IMR-90 (cell line): ENCODE measurements at regions not wholly inside any gene's neighbourhood (a gene's known extent, or its start where the extent isn't known, plus 50 kb on each side); places are given as distances from the start of the nearest gene placed in this dataset.

Source experiments
- ATAC-seq: fragments of 200-7000 bp; cut with Tn5 transposase; 2 replicates; pipeline ENCODE4 v1.9.1; 2020; ENCODE audit warnings: low read depth, mild to moderate bottlenecking, moderate library complexity
- BruUV-seq: library from RNA; stranded (reverse); fragments of 400-500 nt; replicated peaks from 2 replicates; lab custom pipeline; 2021; lab: Mats Ljungman, UMichigan
- CTCF ChIA-PET: fragments of 300-600 bp; formaldehyde crosslinking; extraction: SDS; loops from one replicate; lab custom pipeline; 2021; ENCODE audit warnings: antibody characterized with exemption; lab: Yijun Ruan, JAX
- POLR2A ChIA-PET: fragments of 300-600 bp; sonication (Branson Sonifier 250); formaldehyde crosslinking; loops from one replicate; lab custom pipeline; 2022; ENCODE audit warnings: antibody characterized with exemption; ENCODE audit not compliant: unreplicated experiment; lab: Charles Lee
- DNase-seq: peaks from one replicate; pipeline ENCODE4 v3.0.0; 2013
- H2AFZ ChIP-seq: replicated peaks from 2 replicates; pipeline ENCODE3; 2013; ENCODE audit warnings: low read length, mild to moderate bottlenecking; ENCODE audit not compliant: poor library complexity
- H2AK5ac ChIP-seq: 2 replicates; pipeline ENCODE4 v1.6.1; 2013; ENCODE audit warnings: low read depth, low read length, inconsistent platforms
- H2AK9ac ChIP-seq: replicated peaks from 2 replicates; pipeline ENCODE3; 2013; ENCODE audit warnings: mild to moderate bottlenecking, low read depth, low read length, moderate library complexity; ENCODE audit not compliant: poor library complexity
- H2BK120ac ChIP-seq: 2 replicates; pipeline ENCODE4 v1.6.1; 2013; ENCODE audit warnings: low read depth, low read length, inconsistent platforms
- H2BK15ac ChIP-seq: 3 replicates; pipeline ENCODE4 v1.6.1; 2013; ENCODE audit warnings: low read depth, low read length, inconsistent platforms
- H2BK20ac ChIP-seq: 2 replicates; pipeline ENCODE4 v1.6.1; 2013; ENCODE audit warnings: low read depth, mild to moderate bottlenecking, inconsistent platforms, low read length, moderate library complexity
- H2BK5ac ChIP-seq: 2 replicates; pipeline ENCODE4 v1.6.1; 2013; ENCODE audit warnings: mild to moderate bottlenecking, low read depth, low read length, inconsistent platforms; ENCODE audit not compliant: poor library complexity, severe bottlenecking
- H3K14ac ChIP-seq: replicated peaks from 2 replicates; pipeline ENCODE4 v1.6.1; 2013; ENCODE audit warnings: low read depth, low read length, inconsistent platforms
- H3K18ac ChIP-seq: 2 replicates; pipeline ENCODE4 v1.6.1; 2013; ENCODE audit warnings: low read depth, low read length, control low read depth
- H3K23ac ChIP-seq: 2 replicates; pipeline ENCODE4 v1.6.1; 2013; ENCODE audit warnings: low read depth, low read length, inconsistent platforms
- H3K27ac ChIP-seq: 2 replicates; pipeline ENCODE4 v1.5.1; 2013; ENCODE audit warnings: mild to moderate bottlenecking, control low read depth, low read length; ENCODE audit not compliant: insufficient read depth
- H3K27me3 ChIP-seq: 2 replicates; pipeline ENCODE4 v1.6.1; 2013; ENCODE audit warnings: low read length; ENCODE audit not compliant: control insufficient read depth, insufficient read depth
- H3K36me3 ChIP-seq: 2 replicates; pipeline ENCODE4 v1.6.1; 2013; ENCODE audit warnings: low read length, mixed read lengths; ENCODE audit not compliant: control insufficient read depth, insufficient read depth
- H3K4ac ChIP-seq: 2 replicates; pipeline ENCODE4 v1.6.1; 2013; ENCODE audit warnings: low read depth, low read length, inconsistent platforms
- H3K4me1 ChIP-seq: 2 replicates; pipeline ENCODE4 v1.6.1; 2013; ENCODE audit warnings: low read length, mixed read lengths; ENCODE audit not compliant: control insufficient read depth, insufficient read depth
- H3K4me2 ChIP-seq: 2 replicates; pipeline ENCODE4 v1.6.1; 2013; ENCODE audit warnings: low read depth, mild to moderate bottlenecking, control low read depth, low read length, moderate library complexity
- H3K4me3 ChIP-seq: 2 replicates; pipeline ENCODE4 v1.5.1; 2013; ENCODE audit warnings: low read depth, mild to moderate bottlenecking, control low read depth, low read length, moderate library complexity; ENCODE audit not compliant: insufficient read depth
- H3K56ac ChIP-seq: 2 replicates; pipeline ENCODE4 v1.6.1; 2013; ENCODE audit warnings: low read length, inconsistent platforms; ENCODE audit not compliant: insufficient read depth; ENCODE audit errors: extremely low read depth
- H3K79me1 ChIP-seq, 2 experiments: 2 replicates each; pipeline ENCODE4 v1.6.1; 2013; ENCODE audit warnings: low read length in 2 of 2, inconsistent platforms in 1 of 2, low read depth in 1 of 2
- H3K9ac ChIP-seq: 2 replicates; pipeline ENCODE4 v1.6.1; 2013; ENCODE audit warnings: low read depth, low read length, control low read depth
- H3K9me1 ChIP-seq: 2 replicates; pipeline ENCODE4 v1.6.1; 2013; ENCODE audit warnings: low read length, inconsistent platforms; ENCODE audit not compliant: insufficient read depth
- H3K9me3 ChIP-seq: 2 replicates; pipeline ENCODE4 v1.6.1; 2013; ENCODE audit warnings: low read length; ENCODE audit not compliant: control insufficient read depth, insufficient read depth
- H4K20me1 ChIP-seq: 2 replicates; pipeline ENCODE4 v1.6.1; 2013; ENCODE audit warnings: low read length, inconsistent platforms; ENCODE audit not compliant: insufficient read depth
- H4K5ac ChIP-seq: 2 replicates; pipeline ENCODE4 v1.6.1; 2013; ENCODE audit warnings: mild to moderate bottlenecking, low read depth, low read length, control low read depth
- H4K8ac ChIP-seq, 2 experiments: 2 replicates each; pipeline ENCODE4 v1.6.1; 2013; ENCODE audit warnings: low read depth in 2 of 2, low read length in 2 of 2, control low read depth in 1 of 2, inconsistent platforms in 1 of 2
- H4K91ac ChIP-seq: 2 replicates; pipeline ENCODE4 v1.6.1; 2013; ENCODE audit warnings: low read depth, low read length, inconsistent platforms; ENCODE audit not compliant: insufficient read depth
- BHLHE40 ChIP-seq: fragments of 150-350 bp; IDR thresholded peaks from 2 replicates; pipeline ENCODE4 v1.6.1; 2016; ENCODE audit warnings: mild to moderate bottlenecking, low read depth, low read length
- CHD1 ChIP-seq: IDR thresholded peaks from 2 replicates; pipeline ENCODE4 v1.6.1; 2012; ENCODE audit warnings: low read depth, low read length, improper control_type of control experiment
- FOS ChIP-seq: fragments of 150-350 bp; IDR thresholded peaks from 2 replicates; pipeline ENCODE4 v1.6.1; 2016; ENCODE audit warnings: low read depth, low read length
- MAFK ChIP-seq: IDR thresholded peaks from 2 replicates; pipeline ENCODE4 v1.6.1; 2012; ENCODE audit warnings: low read depth, low read length, improper control_type of control experiment
- MAZ ChIP-seq: IDR thresholded peaks from 2 replicates; pipeline ENCODE4 v1.6.1; 2012; ENCODE audit warnings: low read depth, mild to moderate bottlenecking, low read length, improper control_type of control experiment, moderate library complexity, borderline replicate concordance
- MXI1 ChIP-seq: IDR thresholded peaks from 2 replicates; pipeline ENCODE4 v1.6.1; 2012; ENCODE audit warnings: low read depth, mild to moderate bottlenecking, low read length, moderate library complexity, borderline replicate concordance
- POLR2A ChIP-seq: IDR thresholded peaks from 2 replicates; pipeline ENCODE4 v1.6.1; 2012; ENCODE audit warnings: mild to moderate bottlenecking, low read depth, low read length
- RCOR1 ChIP-seq: IDR thresholded peaks from 2 replicates; pipeline ENCODE4 v1.6.1; 2012; ENCODE audit warnings: mild to moderate bottlenecking, low read length, improper control_type of control experiment; ENCODE audit not compliant: insufficient replicate concordance
- RFX5 ChIP-seq: IDR thresholded peaks from 2 replicates; pipeline ENCODE4 v1.8.0; 2012; ENCODE audit warnings: low read depth, mild to moderate bottlenecking, low read length, moderate library complexity
- SMC3 ChIP-seq: fragments of 150-350 bp; IDR thresholded peaks from 2 replicates; pipeline ENCODE4 v1.6.1; 2016; ENCODE audit warnings: low read depth, mild to moderate bottlenecking, antibody characterized with exemption, low read length, moderate library complexity
- WGBS, 2 experiments: methylation state at CpG; one replicate each; pipeline versions ENCODE4 v1.1.5 to v1.1.7; 2013; ENCODE audit warnings: missing lambda C conversion rate in 2 of 2; ENCODE audit not compliant: insufficient read length in 1 of 2; ENCODE audit errors: extremely low coverage in 2 of 2; 5-methylcytosine and 5-hydroxymethylcytosine counted together
- dilution Hi-C: fragments of 300-500 bp; cut with HindIII; formaldehyde crosslinking; loops from one replicate; pipeline ENCODE4 v1.14.3; 2018; ENCODE audit warnings: low sequenced_read_pairs; ENCODE audit not compliant: unreplicated experiment
- in situ Hi-C: fragments of 300-500 bp; cut with MboI; formaldehyde crosslinking; loops from 3 replicates; pipeline ENCODE4 v1.14.3; 2019; ENCODE audit warnings: low sequenced_read_pairs, inconsistent platforms, mixed read lengths
- intact Hi-C: fragments of 100-400 bp; cut with micrococcal nuclease; formaldehyde crosslinking; loops from 2 replicates; pipeline ENCODE4 v1.10.0; 2022
- TF ChIP-seq, protein P1 (sequence below): fragments of 150-350 bp; IDR thresholded peaks from 2 replicates; pipeline ENCODE4 v1.6.1; 2017; ENCODE audit warnings: mild to moderate bottlenecking, antibody characterized with exemption, low read length, low read depth
- TF ChIP-seq, protein P2 (sequence below): conservative IDR thresholded peaks from 2 replicates; pipeline ENCODE4 v1.5.1; 2012; ENCODE audit warnings: mild to moderate bottlenecking, low read depth, low read length, improper control_type of control experiment

DNA sequence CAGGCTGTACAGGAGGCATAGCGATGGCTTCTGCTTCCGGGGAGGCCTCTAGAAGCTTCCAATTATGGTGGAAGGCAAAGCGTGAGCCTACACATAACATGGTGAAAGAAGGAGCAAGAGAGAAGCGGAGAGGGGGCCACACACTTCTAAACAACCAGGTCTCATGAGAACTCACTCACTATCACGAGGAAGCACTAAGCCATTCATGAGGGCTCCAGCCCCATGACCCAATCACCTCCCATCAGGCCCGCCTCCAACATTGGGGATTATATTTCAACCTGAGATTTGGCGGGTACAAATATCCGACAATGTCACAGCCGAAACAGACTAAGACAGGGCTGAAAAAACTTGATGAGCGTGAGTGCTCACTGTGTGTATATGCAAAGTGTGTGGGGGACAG is 89.3 kb upstream of the CNIH3 start:
- Histone ChIP-seq H3K36me3 (no peaks in the 10 kb centered on the region), H3K18ac (no peak overlapping the region), H3K4me2 (no peak overlapping the region), H4K91ac (no peak overlapping the region), H3K27ac (no peak overlapping the region), H4K5ac (no peak overlapping the region), H3K9ac (no peak overlapping the region), H2AK5ac (peak overlapping the region; percentile 20; the same call in 1 of the 2 replicates), H4K20me1 (no peaks in the 10 kb centered on the region), H3K4me3 (no peak overlapping the region), H2BK15ac (no peak overlapping the region), H2AFZ (no peak overlapping the region), H3K9me1 (peaks cover 19% of the 10 kb centered on the region), H3K56ac (no peak overlapping the region), H4K8ac (no peak overlapping the region), H2AK9ac (no peak overlapping the region), H2BK5ac (no peak overlapping the region), H3K9me3 (no peaks in the 10 kb centered on the region), H3K23ac (no peak overlapping the region), H3K79me1 (no peaks in the 10 kb centered on the region; a peak in 1 of 4 replicates), H2BK120ac (no peak overlapping the region), H3K14ac (no peak overlapping the region), H2BK20ac (no peak overlapping the region), H3K4ac (0 out of 2 replicates have a peak overlapping the region, but pooled peaks have one; percentile 7), H3K4me1 (peaks cover 13% of the 10 kb centered on the region), H3K27me3 (no peaks in the 10 kb centered on the region)
- TF ChIP-seq MAZ: no peak
- TF ChIP-seq POLR2A: no peak
- no peak for TF ChIP-seq RFX5
- TF ChIP-seq, protein P1, sequence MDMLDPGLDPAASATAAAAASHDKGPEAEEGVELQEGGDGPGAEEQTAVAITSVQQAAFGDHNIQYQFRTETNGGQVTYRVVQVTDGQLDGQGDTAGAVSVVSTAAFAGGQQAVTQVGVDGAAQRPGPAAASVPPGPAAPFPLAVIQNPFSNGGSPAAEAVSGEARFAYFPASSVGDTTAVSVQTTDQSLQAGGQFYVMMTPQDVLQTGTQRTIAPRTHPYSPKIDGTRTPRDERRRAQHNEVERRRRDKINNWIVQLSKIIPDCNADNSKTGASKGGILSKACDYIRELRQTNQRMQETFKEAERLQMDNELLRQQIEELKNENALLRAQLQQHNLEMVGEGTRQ: no peak
- no peak for TF ChIP-seq MAFK
- no peak for TF ChIP-seq MXI1
- no peak for TF ChIP-seq RCOR1
- TF ChIP-seq, protein P2, sequence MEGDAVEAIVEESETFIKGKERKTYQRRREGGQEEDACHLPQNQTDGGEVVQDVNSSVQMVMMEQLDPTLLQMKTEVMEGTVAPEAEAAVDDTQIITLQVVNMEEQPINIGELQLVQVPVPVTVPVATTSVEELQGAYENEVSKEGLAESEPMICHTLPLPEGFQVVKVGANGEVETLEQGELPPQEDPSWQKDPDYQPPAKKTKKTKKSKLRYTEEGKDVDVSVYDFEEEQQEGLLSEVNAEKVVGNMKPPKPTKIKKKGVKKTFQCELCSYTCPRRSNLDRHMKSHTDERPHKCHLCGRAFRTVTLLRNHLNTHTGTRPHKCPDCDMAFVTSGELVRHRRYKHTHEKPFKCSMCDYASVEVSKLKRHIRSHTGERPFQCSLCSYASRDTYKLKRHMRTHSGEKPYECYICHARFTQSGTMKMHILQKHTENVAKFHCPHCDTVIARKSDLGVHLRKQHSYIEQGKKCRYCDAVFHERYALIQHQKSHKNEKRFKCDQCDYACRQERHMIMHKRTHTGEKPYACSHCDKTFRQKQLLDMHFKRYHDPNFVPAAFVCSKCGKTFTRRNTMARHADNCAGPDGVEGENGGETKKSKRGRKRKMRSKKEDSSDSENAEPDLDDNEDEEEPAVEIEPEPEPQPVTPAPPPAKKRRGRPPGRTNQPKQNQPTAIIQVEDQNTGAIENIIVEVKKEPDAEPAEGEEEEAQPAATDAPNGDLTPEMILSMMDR: no peak
- TF ChIP-seq FOS: no peak
- TF ChIP-seq SMC3: no peak
- no peak for TF ChIP-seq CHD1
- no peak for TF ChIP-seq BHLHE40
- in situ Hi-C loops (no loop called here), dilution Hi-C loops (no loop called here), intact Hi-C loops (no loop called here)
- ChIA-PET CTCF (no interaction called here), POLR2A (no interaction called here)
- no TSS peak for BruUV-seq
- no peak for DNase-seq
- ATAC-seq: no peak
- no CpG with 5 or more reads among the region's 10 CpGs for WGBS, 2 experiments
